GM12873 (cell line): ENCODE measurements at regions not wholly inside any gene's neighbourhood (a gene's known extent, or its start where the extent isn't known, plus 50 kb on each side); places are given as distances from the start of the nearest gene placed in this dataset.

ENCODE experiments used
- CTCF ChIP-seq: IDR thresholded peaks from 2 replicates; pipeline ENCODE4 v1.5.1; 2012; ENCODE audit warnings: low read depth, mild to moderate bottlenecking, moderate library complexity, low read length, control low read depth; ENCODE audit not compliant: insufficient read depth; ENCODE audit errors: missing control alignments

GRCh38 chr9:749716-750115 is 91.8 kb upstream of the DMRT1 start:
- TF ChIP-seq CTCF: no peak

- no peak for TF ChIP-seq CTCF
These were observed 91.1 kb upstream of the DMRT1 start for GRCh38 chr9:750249-750967.

- TF ChIP-seq CTCF: no peak
These were observed 90.1 kb upstream of the DMRT1 start for GRCh38 chr9:751137-752051.

- no peak for TF ChIP-seq CTCF
These were observed 89.3 kb upstream of the DMRT1 start for GRCh38 chr9:752201-752600.

DNA sequence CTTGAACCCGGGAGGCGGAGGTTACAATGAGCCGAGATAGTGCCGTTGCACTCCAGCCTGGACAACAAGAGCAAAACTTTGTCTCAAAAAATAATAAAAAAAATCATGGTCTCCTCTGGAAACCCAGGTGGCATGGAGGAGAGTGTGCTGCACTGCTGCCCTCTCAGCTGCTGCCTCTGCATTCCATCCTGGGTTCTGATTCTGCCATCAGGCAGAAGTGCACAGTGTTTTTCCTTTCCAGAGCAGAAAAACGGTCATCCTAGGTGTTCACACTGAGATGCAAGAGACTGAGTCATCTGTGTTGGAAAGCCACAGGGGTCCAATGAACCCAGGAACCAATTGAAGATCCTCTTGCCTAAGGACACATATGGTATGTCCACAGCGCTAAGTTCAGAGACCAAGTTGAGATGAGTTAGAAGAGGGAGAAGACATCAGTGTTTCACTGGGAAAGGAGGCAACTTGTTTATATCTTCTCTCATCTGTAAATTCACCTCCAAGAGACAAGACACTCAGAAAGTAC is 88.8 kb upstream of the DMRT1 start:
- no peak for TF ChIP-seq CTCF

- no peak for TF ChIP-seq CTCF
These were observed 87.2 kb upstream of the DMRT1 start for GRCh38 chr9:754150-754931.
